ENCODE measurements at regions not wholly inside any gene's neighbourhood (a gene's known extent, or its start where the extent isn't known, plus 50 kb on each side); places are given as distances from the start of the nearest gene placed in this dataset.

- no peaks in the 10 kb centered on the region for H3K36me3 ChIP-seq (ENCODE audit: insufficient read depth, low read length)
- H3K79me2 ChIP-seq (ENCODE audit: insufficient read depth, low read length), result no peaks in the 10 kb centered on the region
- no peak for TF ChIP-seq CTCF (conservative IDR thresholded peaks at IDR 0.05; ENCODE audit: low read length)
- no peak for TF ChIP-seq EZH2phosphoT487 (IDR thresholded peaks at IDR 0.05; ENCODE audit: borderline replicate concordance)
- H3K9ac ChIP-seq (ENCODE audit: low read depth, low read length, poor library complexity, severe bottlenecking), result no peak overlapping the region
- H3K9me2 ChIP-seq (replicated peaks; ENCODE audit: low read depth, low read length), result no peaks in the 10 kb centered on the region
- no peaks in the 10 kb centered on the region for H4K20me1 ChIP-seq (ENCODE audit: insufficient read depth, low read length, poor library complexity, severe bottlenecking)
- H2AFZ ChIP-seq (ENCODE audit: low read length), result no peak overlapping the region
- no peak overlapping the region for H3K4me3 ChIP-seq (ENCODE audit: low read length, poor library complexity, severe bottlenecking)
- no peak overlapping the region for H3K4me2 ChIP-seq (ENCODE audit: low read depth, low read length, poor library complexity, severe bottlenecking)
- H3K9me3 ChIP-seq (ENCODE audit: insufficient read depth, low read depth, low read length), result no peaks in the 10 kb centered on the region
- no peaks in the 10 kb centered on the region for H3K27me3 ChIP-seq (ENCODE audit: insufficient read depth, low read length, poor library complexity, severe bottlenecking)
- no peaks in the 10 kb centered on the region for H3K4me1 ChIP-seq (ENCODE audit: insufficient read depth, low read length, poor library complexity, severe bottlenecking)
- no peaks in the 10 kb centered on the region for H3F3A ChIP-seq (ENCODE audit: low read depth)
These were observed 120.7 kb upstream of the SPATA31C2 start for GRCh38 chr9:88259001-88259400.

- Histone ChIP-seq H3K4me1 (ENCODE audit: insufficient read depth, low read length, poor library complexity, severe bottlenecking) (no peaks in the 10 kb centered on the region), H3K27me3 (ENCODE audit: insufficient read depth, low read length, poor library complexity, severe bottlenecking) (no peaks in the 10 kb centered on the region), H3F3A (ENCODE audit: low read depth) (no peaks in the 10 kb centered on the region), H3K4me2 (ENCODE audit: low read depth, low read length, poor library complexity, severe bottlenecking) (no peak overlapping the region), H2AFZ (ENCODE audit: low read length) (no peak overlapping the region), H3K79me2 (ENCODE audit: insufficient read depth, low read length) (no peaks in the 10 kb centered on the region), H3K9me3 (ENCODE audit: insufficient read depth, low read depth, low read length) (no peaks in the 10 kb centered on the region), H3K9me2 (replicated peaks; ENCODE audit: low read depth, low read length) (no peaks in the 10 kb centered on the region), H3K36me3 (ENCODE audit: insufficient read depth, low read length) (no peaks in the 10 kb centered on the region), H4K20me1 (ENCODE audit: insufficient read depth, low read length, poor library complexity, severe bottlenecking) (no peaks in the 10 kb centered on the region), H3K9ac (ENCODE audit: low read depth, low read length, poor library complexity, severe bottlenecking) (no peak overlapping the region), H3K4me3 (ENCODE audit: low read length, poor library complexity, severe bottlenecking) (no peak overlapping the region)
- TF ChIP-seq EZH2phosphoT487 (IDR thresholded peaks at IDR 0.05; ENCODE audit: borderline replicate concordance) (no peak), CTCF (conservative IDR thresholded peaks at IDR 0.05; ENCODE audit: low read length) (no peak)
These were observed 120.3 kb upstream of the SPATA31C2 start for GRCh38 chr9:88258601-88259000.

GRCh38 chr9:88258024-88258423 is 119.7 kb upstream of the SPATA31C2 start:
- H3K9me2 ChIP-seq (replicated peaks; ENCODE audit: low read depth, low read length), result no peaks in the 10 kb centered on the region
- H3K4me3 ChIP-seq (ENCODE audit: low read length, poor library complexity, severe bottlenecking), result no peak overlapping the region
- H3K4me1 ChIP-seq (ENCODE audit: insufficient read depth, low read length, poor library complexity, severe bottlenecking), result no peaks in the 10 kb centered on the region
- no peaks in the 10 kb centered on the region for H3K9me3 ChIP-seq (ENCODE audit: insufficient read depth, low read depth, low read length)
- no peaks in the 10 kb centered on the region for H3K36me3 ChIP-seq (ENCODE audit: insufficient read depth, low read length)
- no peaks in the 10 kb centered on the region for H4K20me1 ChIP-seq (ENCODE audit: insufficient read depth, low read length, poor library complexity, severe bottlenecking)
- H3K9ac ChIP-seq (ENCODE audit: low read depth, low read length, poor library complexity, severe bottlenecking), result no peak overlapping the region
- H3F3A ChIP-seq (ENCODE audit: low read depth), result no peaks in the 10 kb centered on the region
- TF ChIP-seq CTCF (conservative IDR thresholded peaks at IDR 0.05; ENCODE audit: low read length) (no peak), EZH2phosphoT487 (IDR thresholded peaks at IDR 0.05; ENCODE audit: borderline replicate concordance) (no peak)
- no peak overlapping the region for H3K4me2 ChIP-seq (ENCODE audit: low read depth, low read length, poor library complexity, severe bottlenecking)
- H3K27me3 ChIP-seq (ENCODE audit: insufficient read depth, low read length, poor library complexity, severe bottlenecking), result no peaks in the 10 kb centered on the region
- H2AFZ ChIP-seq (ENCODE audit: low read length), result no peak overlapping the region
- no peaks in the 10 kb centered on the region for H3K79me2 ChIP-seq (ENCODE audit: insufficient read depth, low read length)

Data from Loucy (cell line).